Ecto neural progenitor cell (in vitro differentiated cells): ENCODE measurements at regions not wholly inside any gene's neighbourhood (a gene's known extent, or its start where the extent isn't known, plus 50 kb on each side); places are given as distances from the start of the nearest gene placed in this dataset.

ENCODE experiments used
- DNase-seq: peaks from one replicate; pipeline ENCODE4 v3.0.0-alpha.2; 2018; ENCODE audit warnings: low spot score

GRCh38 chr11:111194860-111195568 is 50.5 kb upstream of the POU2AF2 start:
- DNase-seq: no peak

- no peak for DNase-seq
Observed at GRCh38 chr11:111193924-111194490, 51.5 kb upstream of the POU2AF2 start.

GRCh38 chr11:111189466-111189865 is 56.1 kb upstream of the POU2AF2 start:
- DNase-seq: no peak

- DNase-seq: no peak
Observed at GRCh38 chr11:111186308-111186915, 59.1 kb upstream of the POU2AF2 start.

GRCh38 chr11:111185266-111185665 is 60.3 kb upstream of the POU2AF2 start:
- no peak for DNase-seq

- DNase-seq: no peak
Observed at GRCh38 chr11:111183706-111184105, 61.8 kb upstream of the POU2AF2 start.

GRCh38 chr11:111179184-111179910 is 66.2 kb upstream of the POU2AF2 start:
- no peak for DNase-seq

- no peak for DNase-seq
Observed at GRCh38 chr11:111177037-111177871, 68.3 kb upstream of the POU2AF2 start.

- DNase-seq: no peak
Observed at GRCh38 chr11:111176603-111177002, 68.9 kb upstream of the POU2AF2 start.

GRCh38 chr11:111173221-111173620 is 72.3 kb upstream of the POU2AF2 start:
- DNase-seq: no peak

GRCh38 chr11:111172321-111172862 is 73.1 kb upstream of the POU2AF2 start:
- DNase-seq: no peak

GRCh38 chr11:111170761-111171379 is 74.7 kb upstream of the POU2AF2 start:
- DNase-seq: no peak

- no peak for DNase-seq
Observed at GRCh38 chr11:111169367-111169766, 76.2 kb upstream of the POU2AF2 start.

GRCh38 chr11:111168871-111169270 is 76.7 kb upstream of the POU2AF2 start:
- DNase-seq: no peak

- no peak for DNase-seq
Observed at GRCh38 chr11:111167666-111168065, 77.9 kb upstream of the POU2AF2 start.

GRCh38 chr11:111166598-111166997 is 78.9 kb upstream of the POU2AF2 start:
- DNase-seq: no peak

GRCh38 chr11:111162305-111162704 is 83.2 kb upstream of the POU2AF2 start:
- no peak for DNase-seq

- no peak for DNase-seq
Observed at GRCh38 chr11:111157571-111157970, 88.0 kb upstream of the POU2AF2 start.

GRCh38 chr11:111155021-111155420 is 90.5 kb upstream of the POU2AF2 start:
- DNase-seq: no peak

GRCh38 chr11:111153194-111153593 is 92.3 kb upstream of the POU2AF2 start:
- DNase-seq: no peak

GRCh38 chr11:111148953-111149352 is 96.6 kb upstream of the POU2AF2 start:
- DNase-seq: no peak
